ENCODE measurements at regions not wholly inside any gene's neighbourhood (a gene's known extent, or its start where the extent isn't known, plus 50 kb on each side); places are given as distances from the start of the nearest gene placed in this dataset.

GRCh38 chr10:118969014-118969413, 60.5 kb upstream of the NANOS1 start:
- TF ChIP-seq POLR2A (IDR thresholded peaks at IDR 0.05) (no peak), POLR2AphosphoS5 (IDR thresholded peaks at IDR 0.05; ENCODE audit: insufficient read depth in 1 of 2, low read depth in 1 of 2) (no peak)
- TF ChIP-seq, protein P1, sequence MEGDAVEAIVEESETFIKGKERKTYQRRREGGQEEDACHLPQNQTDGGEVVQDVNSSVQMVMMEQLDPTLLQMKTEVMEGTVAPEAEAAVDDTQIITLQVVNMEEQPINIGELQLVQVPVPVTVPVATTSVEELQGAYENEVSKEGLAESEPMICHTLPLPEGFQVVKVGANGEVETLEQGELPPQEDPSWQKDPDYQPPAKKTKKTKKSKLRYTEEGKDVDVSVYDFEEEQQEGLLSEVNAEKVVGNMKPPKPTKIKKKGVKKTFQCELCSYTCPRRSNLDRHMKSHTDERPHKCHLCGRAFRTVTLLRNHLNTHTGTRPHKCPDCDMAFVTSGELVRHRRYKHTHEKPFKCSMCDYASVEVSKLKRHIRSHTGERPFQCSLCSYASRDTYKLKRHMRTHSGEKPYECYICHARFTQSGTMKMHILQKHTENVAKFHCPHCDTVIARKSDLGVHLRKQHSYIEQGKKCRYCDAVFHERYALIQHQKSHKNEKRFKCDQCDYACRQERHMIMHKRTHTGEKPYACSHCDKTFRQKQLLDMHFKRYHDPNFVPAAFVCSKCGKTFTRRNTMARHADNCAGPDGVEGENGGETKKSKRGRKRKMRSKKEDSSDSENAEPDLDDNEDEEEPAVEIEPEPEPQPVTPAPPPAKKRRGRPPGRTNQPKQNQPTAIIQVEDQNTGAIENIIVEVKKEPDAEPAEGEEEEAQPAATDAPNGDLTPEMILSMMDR (IDR thresholded peaks at IDR 0.05), result no peak
